D721Med (cell line): ENCODE measurements at regions not wholly inside any gene's neighbourhood (a gene's known extent, or its start where the extent isn't known, plus 50 kb on each side); places are given as distances from the start of the nearest gene placed in this dataset.

Experiments
- DNase-seq: peaks from one replicate; pipeline ENCODE4 v3.0.0; 2011; ENCODE audit warnings: low spot score; ENCODE audit not compliant: insufficient read length
- FAIRE-seq: peaks from 2 replicates; lab custom pipeline; 2011; peaks lifted over from hg19 to GRCh38; lab: Jason Lieb, UNC
- TF ChIP-seq, protein P1 (sequence below): IDR thresholded peaks from 2 replicates; pipeline ENCODE4 v1.5.1; 2012; ENCODE audit warnings: mild to moderate bottlenecking, control low read depth; ENCODE audit not compliant: insufficient read depth; ENCODE audit errors: missing control alignments

DNA sequence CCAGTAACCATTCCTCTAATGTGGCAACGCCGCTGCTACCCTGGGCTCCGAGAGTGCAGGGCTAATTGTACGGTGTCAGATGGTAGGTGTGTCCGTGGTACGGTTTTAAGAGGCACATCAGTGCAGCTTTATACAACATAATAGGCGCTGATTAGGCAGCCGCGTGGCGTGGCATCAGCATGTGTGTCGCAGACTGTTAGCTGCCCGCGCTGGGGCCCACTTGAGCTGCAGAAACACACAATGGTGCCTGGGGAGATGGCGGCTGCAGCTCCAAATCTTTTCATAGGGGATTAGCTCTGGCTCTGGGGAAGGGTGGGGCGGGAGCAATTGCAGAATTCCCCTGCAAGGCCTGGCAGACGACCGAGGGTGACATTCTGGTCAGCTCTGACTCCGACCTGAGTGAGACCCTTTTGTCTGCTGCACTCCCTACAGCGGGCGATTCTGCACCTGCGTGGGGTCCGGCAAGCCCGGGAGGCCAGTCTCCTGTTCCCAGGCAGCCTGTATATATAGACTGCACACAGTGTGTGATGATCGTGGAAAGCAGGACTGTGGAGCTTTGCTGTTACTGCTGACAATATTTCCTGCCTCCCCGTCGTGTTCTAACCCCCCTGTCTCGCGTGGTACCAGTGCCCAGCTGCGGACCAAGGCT is 722.7 kb upstream of the CELF2 start:
- no peak for FAIRE-seq
- TF ChIP-seq, protein P1, sequence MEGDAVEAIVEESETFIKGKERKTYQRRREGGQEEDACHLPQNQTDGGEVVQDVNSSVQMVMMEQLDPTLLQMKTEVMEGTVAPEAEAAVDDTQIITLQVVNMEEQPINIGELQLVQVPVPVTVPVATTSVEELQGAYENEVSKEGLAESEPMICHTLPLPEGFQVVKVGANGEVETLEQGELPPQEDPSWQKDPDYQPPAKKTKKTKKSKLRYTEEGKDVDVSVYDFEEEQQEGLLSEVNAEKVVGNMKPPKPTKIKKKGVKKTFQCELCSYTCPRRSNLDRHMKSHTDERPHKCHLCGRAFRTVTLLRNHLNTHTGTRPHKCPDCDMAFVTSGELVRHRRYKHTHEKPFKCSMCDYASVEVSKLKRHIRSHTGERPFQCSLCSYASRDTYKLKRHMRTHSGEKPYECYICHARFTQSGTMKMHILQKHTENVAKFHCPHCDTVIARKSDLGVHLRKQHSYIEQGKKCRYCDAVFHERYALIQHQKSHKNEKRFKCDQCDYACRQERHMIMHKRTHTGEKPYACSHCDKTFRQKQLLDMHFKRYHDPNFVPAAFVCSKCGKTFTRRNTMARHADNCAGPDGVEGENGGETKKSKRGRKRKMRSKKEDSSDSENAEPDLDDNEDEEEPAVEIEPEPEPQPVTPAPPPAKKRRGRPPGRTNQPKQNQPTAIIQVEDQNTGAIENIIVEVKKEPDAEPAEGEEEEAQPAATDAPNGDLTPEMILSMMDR: no peak

GRCh38 chr10:10295537-10295936 is 722.1 kb upstream of the CELF2 start:
- FAIRE-seq: no peak
- TF ChIP-seq, protein P1: no peak
- no peak for DNase-seq

More for the DNA sequence above, 722.7 kb upstream of the CELF2 start:
- peak; percentile 23 for DNase-seq

DNA sequence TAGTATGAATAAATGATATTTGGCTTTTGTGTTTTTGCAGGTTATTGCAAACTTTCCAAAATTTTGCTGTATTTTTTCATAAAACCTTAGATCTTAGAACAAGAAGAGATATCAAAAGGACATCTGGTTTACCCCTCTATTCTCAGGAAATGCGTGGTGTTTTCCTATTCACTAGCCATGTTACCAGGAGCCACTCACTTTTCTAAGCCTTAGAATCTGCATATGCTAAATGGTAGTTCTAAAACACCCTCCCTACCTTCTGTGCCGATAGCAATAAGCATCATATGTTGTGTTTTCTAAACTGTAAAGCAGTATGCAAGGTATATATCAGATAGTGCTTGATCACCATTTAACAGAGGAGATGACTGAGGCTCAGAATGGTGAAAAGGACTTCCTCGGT is 715.0 kb upstream of the CELF2 start:
- no peak for FAIRE-seq
- TF ChIP-seq, protein P1: no peak
- no peak for DNase-seq

DNA sequence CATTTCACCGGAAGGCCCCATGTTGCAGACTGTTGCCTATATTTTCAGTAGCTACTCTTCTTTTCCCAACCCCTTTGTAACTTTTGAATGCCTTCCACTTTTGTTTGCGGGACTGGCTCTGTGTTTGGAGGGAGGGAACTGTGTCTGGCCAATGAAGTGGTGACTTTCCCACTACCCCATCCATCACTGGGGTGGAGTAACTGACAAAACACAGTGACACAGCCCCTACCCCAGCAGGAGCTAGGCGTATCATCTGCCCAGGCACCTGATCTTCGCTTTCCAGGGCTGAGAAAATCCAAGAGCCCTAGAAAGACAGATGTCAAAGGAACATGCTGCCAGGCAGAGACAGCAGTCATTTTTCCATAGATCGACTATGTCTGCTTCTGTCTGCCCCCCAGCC is 710.6 kb upstream of the CELF2 start:
- no peak for DNase-seq
- no peak for FAIRE-seq
- TF ChIP-seq, protein P1: no peak

DNA sequence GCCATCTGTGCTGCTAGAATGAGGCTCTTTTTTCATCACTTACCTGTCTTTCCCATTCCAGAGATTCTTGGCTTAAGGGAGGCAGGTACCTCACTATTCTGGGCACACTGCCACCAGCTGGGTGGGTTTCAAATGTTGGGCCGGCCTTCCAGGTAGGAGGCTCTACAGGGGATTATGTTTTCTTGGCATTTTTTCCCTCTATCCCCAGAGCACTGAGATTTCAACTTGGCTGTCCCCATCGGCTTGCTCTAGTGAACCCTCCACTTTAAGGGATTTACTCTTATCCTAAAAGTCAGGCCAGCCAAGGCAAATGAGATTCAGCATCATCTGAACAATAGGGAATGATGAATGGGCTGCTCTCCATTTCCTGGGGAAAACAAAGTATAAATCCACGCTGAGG is 710.1 kb upstream of the CELF2 start:
- no peak for FAIRE-seq
- TF ChIP-seq, protein P1: no peak
- no peak for DNase-seq

DNA sequence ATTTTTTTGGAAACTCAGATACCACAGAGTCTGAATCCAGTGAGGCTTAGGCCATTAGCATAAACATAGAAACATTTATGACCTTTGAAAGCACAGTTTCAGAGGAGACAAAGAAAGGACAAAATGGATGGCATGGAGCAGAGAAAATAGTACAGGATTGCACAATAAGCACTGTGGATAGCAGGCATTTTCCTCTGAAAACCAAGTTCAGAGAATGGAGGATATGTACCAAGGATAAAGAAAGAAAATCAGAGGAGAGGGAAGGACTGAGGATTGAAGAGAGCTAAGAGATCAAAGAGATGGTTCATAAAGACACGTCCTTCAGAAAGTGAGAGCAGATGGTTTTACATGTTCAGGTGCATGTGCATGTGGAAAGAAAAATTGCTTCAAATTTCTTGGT is 707.2 kb upstream of the CELF2 start:
- TF ChIP-seq, protein P1: no peak
- no peak for FAIRE-seq
- no peak for DNase-seq

DNA sequence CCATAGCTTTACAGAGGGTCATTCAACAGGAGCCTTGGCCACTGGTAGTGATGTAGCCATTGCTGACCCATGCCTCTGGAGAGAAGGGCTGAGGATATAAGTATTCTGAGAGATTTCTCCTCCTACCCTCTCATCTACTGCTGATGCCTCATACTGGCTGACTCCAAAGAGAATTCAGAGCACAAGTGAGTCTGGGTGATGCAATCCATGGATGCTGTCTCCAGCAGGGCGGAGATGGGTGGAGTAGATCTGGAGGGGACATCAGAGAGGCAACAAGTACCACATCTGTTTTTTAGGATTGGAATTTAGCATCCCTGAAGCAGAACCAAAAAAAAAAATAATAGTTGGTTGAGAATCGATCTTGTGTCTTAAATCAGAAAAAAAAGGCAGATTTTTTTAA is 705.7 kb upstream of the CELF2 start:
- DNase-seq: no peak
- no peak for FAIRE-seq
- TF ChIP-seq, protein P1: no peak
